GM20000 (cell line): ENCODE measurements at regions not wholly inside any gene's neighbourhood (a gene's known extent, or its start where the extent isn't known, plus 50 kb on each side); places are given as distances from the start of the nearest gene placed in this dataset.

Source experiments
- DNase-seq: peaks from one replicate; pipeline ENCODE4 v3.0.0; 2012; ENCODE audit warnings: low spot score
- CTCF ChIP-seq: IDR thresholded peaks from 2 replicates; pipeline ENCODE4 v1.5.1; 2012; ENCODE audit warnings: mild to moderate bottlenecking, control low read depth; ENCODE audit errors: extremely low read depth, missing control alignments

- no peak for TF ChIP-seq CTCF
- DNase-seq, result no peak
Observed at GRCh38 chr3:16789344-16790120, 95.2 kb upstream of the PLCL2 start.

GRCh38 chr3:16790432-16791400, 94.0 kb upstream of the PLCL2 start:
- no peak for TF ChIP-seq CTCF
- DNase-seq, result no peak

GRCh38 chr3:16793321-16793720, 91.4 kb upstream of the PLCL2 start:
- DNase-seq, result no peak

GRCh38 chr3:16794257-16794656, 90.5 kb upstream of the PLCL2 start:
- no peak for TF ChIP-seq CTCF
- DNase-seq, result no peak

More at GRCh38 chr3:16793321-16793720, 91.4 kb upstream of the PLCL2 start:
- no peak for TF ChIP-seq CTCF

GRCh38 chr3:16795581-16795980, 89.2 kb upstream of the PLCL2 start:
- no peak for TF ChIP-seq CTCF
- no peak for DNase-seq

- no peak for DNase-seq
- no peak for TF ChIP-seq CTCF
Observed at GRCh38 chr3:16797831-16798230, 86.9 kb upstream of the PLCL2 start.

GRCh38 chr3:16798738-16799137, 86.0 kb upstream of the PLCL2 start:
- no peak for DNase-seq
- TF ChIP-seq CTCF, result no peak
